Breast epithelium (tissue), 3 donors: ENCODE measurements at regions not wholly inside any gene's neighbourhood (a gene's known extent, or its start where the extent isn't known, plus 50 kb on each side); places are given as distances from the start of the nearest gene placed in this dataset.

ENCODE experiments used
- POLR2A ChIP-seq: fragments of 450-650 bp; IDR thresholded peaks from one replicate; pipeline ENCODE4 v1.6.1; 2016; ENCODE audit warnings: antibody characterized with exemption, mild to moderate bottlenecking, moderate library complexity
- POLR2AphosphoS5 ChIP-seq, 3 donors: sonication (generic); formaldehyde crosslinking; IDR thresholded peaks; one replicate each; pipeline ENCODE4 v1.6.1; 2017; ENCODE audit warnings: antibody characterized with exemption in 3 of 3
- TF ChIP-seq, protein P1 (sequence below), 3 donors: fragments of 450-650 bp; IDR thresholded peaks; one replicate each; pipeline ENCODE4 v1.5.1; 2016 to 2017; ENCODE audit warnings: antibody characterized with exemption in 3 of 3, mild to moderate bottlenecking in 3 of 3, moderate library complexity in 3 of 3

DNA sequence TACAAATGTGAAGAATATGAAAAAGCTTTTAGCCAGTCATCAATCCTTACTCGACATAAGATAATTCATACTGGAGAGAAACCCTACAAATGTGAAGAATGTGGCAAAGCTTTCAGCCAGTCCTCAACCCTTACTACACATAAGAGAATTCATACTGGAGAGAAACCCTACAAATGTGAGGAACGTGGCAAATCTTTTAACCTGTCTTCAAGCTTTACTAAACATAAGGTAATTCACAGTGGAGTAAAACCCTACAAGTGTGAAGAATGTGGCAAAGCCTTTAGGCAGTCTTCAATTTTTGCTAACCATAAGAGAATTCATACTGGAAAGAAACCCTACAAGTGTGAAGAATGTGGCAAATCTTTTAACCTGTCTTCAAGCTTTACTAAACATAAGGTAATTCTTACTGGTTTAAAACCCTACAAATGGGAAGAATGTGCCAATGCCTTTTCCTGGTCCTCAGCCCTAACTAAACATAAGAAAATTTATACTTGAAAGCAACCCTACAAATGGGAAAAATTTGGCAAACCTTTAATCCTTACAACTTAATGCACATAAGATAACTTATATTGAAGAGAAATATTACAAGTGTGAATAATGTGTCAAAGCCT lies 74.1 kb upstream of the ZNF681 start:
- TF ChIP-seq, protein P1, sequence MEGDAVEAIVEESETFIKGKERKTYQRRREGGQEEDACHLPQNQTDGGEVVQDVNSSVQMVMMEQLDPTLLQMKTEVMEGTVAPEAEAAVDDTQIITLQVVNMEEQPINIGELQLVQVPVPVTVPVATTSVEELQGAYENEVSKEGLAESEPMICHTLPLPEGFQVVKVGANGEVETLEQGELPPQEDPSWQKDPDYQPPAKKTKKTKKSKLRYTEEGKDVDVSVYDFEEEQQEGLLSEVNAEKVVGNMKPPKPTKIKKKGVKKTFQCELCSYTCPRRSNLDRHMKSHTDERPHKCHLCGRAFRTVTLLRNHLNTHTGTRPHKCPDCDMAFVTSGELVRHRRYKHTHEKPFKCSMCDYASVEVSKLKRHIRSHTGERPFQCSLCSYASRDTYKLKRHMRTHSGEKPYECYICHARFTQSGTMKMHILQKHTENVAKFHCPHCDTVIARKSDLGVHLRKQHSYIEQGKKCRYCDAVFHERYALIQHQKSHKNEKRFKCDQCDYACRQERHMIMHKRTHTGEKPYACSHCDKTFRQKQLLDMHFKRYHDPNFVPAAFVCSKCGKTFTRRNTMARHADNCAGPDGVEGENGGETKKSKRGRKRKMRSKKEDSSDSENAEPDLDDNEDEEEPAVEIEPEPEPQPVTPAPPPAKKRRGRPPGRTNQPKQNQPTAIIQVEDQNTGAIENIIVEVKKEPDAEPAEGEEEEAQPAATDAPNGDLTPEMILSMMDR (IDR thresholded peaks at IDR 0.05) = no peak
- TF ChIP-seq POLR2A (no peak), POLR2AphosphoS5 (IDR thresholded peaks at IDR 0.05) (no peak)
